CD4-positive, alpha-beta T cell treated with Interleukin-6 for 4 hours (primary cell): ENCODE measurements at regions not wholly inside any gene's neighbourhood (a gene's known extent, or its start where the extent isn't known, plus 50 kb on each side); places are given as distances from the start of the nearest gene placed in this dataset.

Source experiments
- DNase-seq: peaks from one replicate; pipeline ENCODE4 v3.0.0-alpha.2; 2020; ENCODE audit warnings: mixed read lengths

- DNase-seq, result peak; percentile 72
These were observed 77.4 kb upstream of the WNT7B start for GRCh38 chr22:46054091-46055073.

GRCh38 chr22:46055181-46055875 is 78.4 kb upstream of the WNT7B start:
- no peak for DNase-seq

- no peak for DNase-seq
These were observed 79.1 kb upstream of the WNT7B start for GRCh38 chr22:46055911-46056545.

- DNase-seq, result no peak
These were observed 79.7 kb upstream of the WNT7B start for GRCh38 chr22:46056546-46057245.

- DNase-seq, result no peak
These were observed 80.5 kb upstream of the WNT7B start for GRCh38 chr22:46057246-46058090.

- DNase-seq, result peak; percentile 40
These were observed 81.1 kb upstream of the WNT7B start for GRCh38 chr22:46058091-46058420.

- DNase-seq, result no peak
These were observed 81.9 kb upstream of the WNT7B start for GRCh38 chr22:46058591-46059519.

- no peak for DNase-seq
These were observed 83.5 kb upstream of the WNT7B start for GRCh38 chr22:46060292-46061123.

GRCh38 chr22:46061124-46061500 is 84.2 kb upstream of the WNT7B start:
- no peak for DNase-seq

- DNase-seq, result no peak
These were observed 84.7 kb upstream of the WNT7B start for GRCh38 chr22:46061501-46062231.

GRCh38 chr22:46062232-46062615 is 85.3 kb upstream of the WNT7B start:
- no peak for DNase-seq

GRCh38 chr22:46062971-46063631 is 86.1 kb upstream of the WNT7B start:
- DNase-seq, result no peak

GRCh38 chr22:46063846-46064227 is 86.5 kb upstream of the PPARA start:
- no peak for DNase-seq

GRCh38 chr22:46064228-46064965 is 85.9 kb upstream of the PPARA start:
- no peak for DNase-seq

- no peak for DNase-seq
These were observed 85.2 kb upstream of the PPARA start for GRCh38 chr22:46064966-46065666.

- DNase-seq, result no peak
These were observed 84.5 kb upstream of the PPARA start for GRCh38 chr22:46065691-46066454.

- DNase-seq, result no peak
These were observed 83.6 kb upstream of the PPARA start for GRCh38 chr22:46066691-46067090.
